Thyroid gland (tissue), 4 donors: ENCODE measurements at regions not wholly inside any gene's neighbourhood (a gene's known extent, or its start where the extent isn't known, plus 50 kb on each side); places are given as distances from the start of the nearest gene placed in this dataset.

Experiments used
- CTCF ChIP-seq, 6 experiments: fragments of 200-600 bp in 3 of 6; fragments of 450-650 bp in 3 of 6; sonication (generic) in 3 of 6; IDR thresholded peaks; one replicate each; pipeline ENCODE4 v1.5.1; 2016 to 2019; ENCODE audit warnings: antibody characterized with exemption in 6 of 6, mild to moderate bottlenecking in 2 of 6, inconsistent platforms in 1 of 6, moderate library complexity in 1 of 6
- POLR2A ChIP-seq, 2 donors: fragments of 450-650 bp; IDR thresholded peaks; one replicate each; pipeline ENCODE4 v1.6.1; 2017; ENCODE audit warnings: antibody characterized with exemption in 2 of 2, mild to moderate bottlenecking in 2 of 2, moderate library complexity in 1 of 2

- TF ChIP-seq POLR2A (IDR thresholded peaks at IDR 0.05) (no peak), CTCF (IDR thresholded peaks at IDR 0.05) (no peak)
Measured at GRCh38 chr3:102226463-102226862, 208.4 kb upstream of the ZPLD1 start.
